ENCODE measurements at regions not wholly inside any gene's neighbourhood (a gene's known extent, or its start where the extent isn't known, plus 50 kb on each side); places are given as distances from the start of the nearest gene placed in this dataset.

- no peak for TF ChIP-seq ZNF280B (CRISPR knock-in tag; IDR thresholded peaks at IDR 0.05; ENCODE audit: borderline replicate concordance)
- TF ChIP-seq ATF5 (CRISPR knock-in tag; IDR thresholded peaks at IDR 0.05; ENCODE audit: low read depth), result no peak
- no peak for TF ChIP-seq RXRA (CRISPR knock-in tag; IDR thresholded peaks at IDR 0.05)
- TF ChIP-seq CENPX (CRISPR knock-in tag; IDR thresholded peaks at IDR 0.05), result no peak
- TF ChIP-seq HOXA9 (CRISPR knock-in tag; IDR thresholded peaks at IDR 0.05; ENCODE audit: borderline replicate concordance), result no peak
- no peak for TF ChIP-seq ZNF773 (CRISPR knock-in tag; IDR thresholded peaks at IDR 0.05; ENCODE audit: borderline replicate concordance)
- no peak for TF ChIP-seq ZBTB37 (CRISPR knock-in tag; IDR thresholded peaks at IDR 0.05)
- no peak for TF ChIP-seq ZZZ3 (CRISPR knock-in tag; IDR thresholded peaks at IDR 0.05; ENCODE audit: borderline replicate concordance)
- peak; percentile 48; the same call in 1 of the 2 replicates for TF ChIP-seq HDAC1 (CRISPR knock-in tag; IDR thresholded peaks at IDR 0.05)
- TF ChIP-seq KDM4B (CRISPR knock-in tag; IDR thresholded peaks at IDR 0.05), result no peak
- no peak for TF ChIP-seq GTF2F1 (IDR thresholded peaks at IDR 0.05; ENCODE audit: low read length)
- peak; percentile 84 for TF ChIP-seq BCL6 (CRISPR knock-in tag; IDR thresholded peaks at IDR 0.05)
- no peak for TF ChIP-seq RNF219 (CRISPR knock-in tag; IDR thresholded peaks at IDR 0.05)
- TF ChIP-seq SNAPC4 (CRISPR knock-in tag; IDR thresholded peaks at IDR 0.05), result no peak
- TF ChIP-seq DNMT1 (CRISPR knock-in tag; IDR thresholded peaks at IDR 0.05), result no peak
- TF ChIP-seq ZNF383 (CRISPR knock-in tag; IDR thresholded peaks at IDR 0.05; ENCODE audit: borderline replicate concordance), result no peak
- TF ChIP-seq NFYC (CRISPR knock-in tag; IDR thresholded peaks at IDR 0.05), result no peak
- TF ChIP-seq GTF3A (CRISPR knock-in tag; conservative IDR thresholded peaks at IDR 0.05), result no peak
These were observed 182.3 kb upstream of the PWP1 start (continued) for GRCh38 chr12:107503129-107503855.
